ENCODE measurements at regions not wholly inside any gene's neighbourhood (a gene's known extent, or its start where the extent isn't known, plus 50 kb on each side); places are given as distances from the start of the nearest gene placed in this dataset.
"Not testable (repeated sequence)": the region's sequence is repeated elsewhere in the genome, so short reads cannot be mapped to it uniquely, and the experiment has no call there.

GRCh38 chr21:35466681-35467080, 417.6 kb upstream of the RUNX1 start:
- not testable (repeated sequence) for DNase-seq (ENCODE audit: low read depth)

GRCh38 chr21:35465741-35466140, 416.6 kb upstream of the RUNX1 start:
- DNase-seq (ENCODE audit: low read depth) = peak; percentile 72

GRCh38 chr21:35461700-35462099, 412.6 kb upstream of the RUNX1 start:
- DNase-seq (ENCODE audit: low read depth) = no peak

GRCh38 chr21:35460441-35460840, 411.3 kb upstream of the RUNX1 start:
- no peak for DNase-seq (ENCODE audit: low read depth)

GRCh38 chr21:35458405-35458804, 409.3 kb upstream of the RUNX1 start:
- DNase-seq (ENCODE audit: low read depth) = no peak

GRCh38 chr21:35457097-35457804, 408.1 kb upstream of the RUNX1 start:
- no peak for DNase-seq (ENCODE audit: low read depth)

GRCh38 chr21:35451276-35451675, 402.2 kb upstream of the RUNX1 start:
- no peak for DNase-seq (ENCODE audit: low read depth)

- no peak for DNase-seq (ENCODE audit: low read depth)
Measured at GRCh38 chr21:35450830-35451229, 401.7 kb upstream of the RUNX1 start.

GRCh38 chr21:35449846-35450245, 400.7 kb upstream of the RUNX1 start:
- DNase-seq (ENCODE audit: low read depth) = no peak

GRCh38 chr21:35448876-35449599, 399.9 kb upstream of the RUNX1 start:
- no peak for DNase-seq (ENCODE audit: low read depth)

- DNase-seq (ENCODE audit: low read depth) = no peak
Measured at GRCh38 chr21:35444391-35444790, 395.3 kb upstream of the RUNX1 start.

GRCh38 chr21:35441868-35442582, 392.9 kb upstream of the RUNX1 start:
- no peak for DNase-seq (ENCODE audit: low read depth)

- DNase-seq (ENCODE audit: low read depth) = no peak
Measured at GRCh38 chr21:35438643-35439404, 389.7 kb upstream of the RUNX1 start.

- no peak for DNase-seq (ENCODE audit: low read depth)
Measured at GRCh38 chr21:35437941-35438340, 388.8 kb upstream of the RUNX1 start.

- DNase-seq (ENCODE audit: low read depth) = no peak
Measured at GRCh38 chr21:35436899-35437298, 387.8 kb upstream of the RUNX1 start.

GRCh38 chr21:35432601-35433000, 383.5 kb upstream of the RUNX1 start:
- DNase-seq (ENCODE audit: low read depth) = not testable (repeated sequence)

GRCh38 chr21:35430260-35430659, 381.2 kb upstream of the RUNX1 start:
- no peak for DNase-seq (ENCODE audit: low read depth)

GRCh38 chr21:35428937-35429336, 379.8 kb upstream of the RUNX1 start:
- DNase-seq (ENCODE audit: low read depth) = peak; percentile 52

GRCh38 chr21:35428489-35428888, 379.4 kb upstream of the RUNX1 start:
- no peak for DNase-seq (ENCODE audit: low read depth)

GRCh38 chr21:35428001-35428320, 378.9 kb upstream of the RUNX1 start:
- peak; percentile 41 for DNase-seq (ENCODE audit: low read depth)

- no peak for DNase-seq (ENCODE audit: low read depth)
Measured at GRCh38 chr21:35427320-35428000, 378.4 kb upstream of the RUNX1 start.

GRCh38 chr21:35426897-35427296, 377.8 kb upstream of the RUNX1 start:
- DNase-seq (ENCODE audit: low read depth) = no peak
